GM18873 (cell line): ENCODE measurements at regions not wholly inside any gene's neighbourhood (a gene's known extent, or its start where the extent isn't known, plus 50 kb on each side); places are given as distances from the start of the nearest gene placed in this dataset.
"Not testable (repeated sequence)": the region's sequence is repeated elsewhere in the genome, so short reads cannot be mapped to it uniquely, and the experiment has no call there.

Experiments
- ATAC-seq: cut with Tn5 transposase; IDR thresholded peaks from one replicate; pipeline ENCODE4 v1.9.1; 2021; ENCODE audit warnings: mild to moderate bottlenecking, moderate library complexity, moderate number of reproducible peaks; ENCODE audit not compliant: unreplicated experiment, low FRiP score

GRCh38 chr3:22729212-22729611 is 473.9 kb upstream of the UBE2E2 start:
- no peak for ATAC-seq

GRCh38 chr3:22729981-22730380 is 473.1 kb upstream of the UBE2E2 start:
- ATAC-seq: no peak

GRCh38 chr3:22730701-22731100 is 472.4 kb upstream of the UBE2E2 start:
- no peak for ATAC-seq

GRCh38 chr3:22731901-22732300 is 471.2 kb upstream of the UBE2E2 start:
- ATAC-seq: no peak

- no peak for ATAC-seq
Measured at GRCh38 chr3:22732641-22733040, 470.5 kb upstream of the UBE2E2 start.

- ATAC-seq: no peak
Measured at GRCh38 chr3:22734207-22734606, 468.9 kb upstream of the UBE2E2 start.

- no peak for ATAC-seq
Measured at GRCh38 chr3:22734756-22735155, 468.4 kb upstream of the UBE2E2 start.

- ATAC-seq: no peak
Measured at GRCh38 chr3:22735373-22735772, 467.8 kb upstream of the UBE2E2 start.

GRCh38 chr3:22743386-22743785 is 459.7 kb upstream of the UBE2E2 start:
- ATAC-seq: not testable (repeated sequence)

GRCh38 chr3:22745321-22745720 is 457.8 kb upstream of the UBE2E2 start:
- no peak for ATAC-seq

GRCh38 chr3:22746221-22746620 is 456.9 kb upstream of the UBE2E2 start:
- no peak for ATAC-seq

- ATAC-seq: no peak
Measured at GRCh38 chr3:22748453-22749045, 454.6 kb upstream of the UBE2E2 start.

- ATAC-seq: no peak
Measured at GRCh38 chr3:22759636-22760310, 443.4 kb upstream of the UBE2E2 start.

- no peak for ATAC-seq
Measured at GRCh38 chr3:22765679-22766078, 437.4 kb upstream of the UBE2E2 start.

- ATAC-seq: no peak
Measured at GRCh38 chr3:22777834-22778233, 425.3 kb upstream of the UBE2E2 start.

- no peak for ATAC-seq
Measured at GRCh38 chr3:22779737-22780136, 423.4 kb upstream of the UBE2E2 start.

- no peak for ATAC-seq
Measured at GRCh38 chr3:22792533-22792932, 410.6 kb upstream of the UBE2E2 start.

GRCh38 chr3:22795917-22796316 is 407.2 kb upstream of the UBE2E2 start:
- no peak for ATAC-seq

GRCh38 chr3:22798461-22798860 is 404.7 kb upstream of the UBE2E2 start:
- ATAC-seq: no peak

GRCh38 chr3:22819209-22819608 is 383.9 kb upstream of the UBE2E2 start:
- no peak for ATAC-seq

- ATAC-seq: no peak
Measured at GRCh38 chr3:22835041-22835440, 368.1 kb upstream of the UBE2E2 start.

GRCh38 chr3:22836131-22836530 is 367.0 kb upstream of the UBE2E2 start:
- ATAC-seq: no peak
